HCT116 (cell line): ENCODE measurements at regions not wholly inside any gene's neighbourhood (a gene's known extent, or its start where the extent isn't known, plus 50 kb on each side); places are given as distances from the start of the nearest gene placed in this dataset.

Experiments used
- ATAC-seq: fragments of 200-7000 bp; cut with Tn5 transposase; 2 replicates; pipeline ENCODE4 v1.9.1; 2020; ENCODE audit warnings: mild to moderate bottlenecking, moderate library complexity
- BruUV-seq: library from RNA; stranded (reverse); fragments of 400-500 nt; replicated peaks from 2 replicates; lab custom pipeline; 2021; lab: Mats Ljungman, UMichigan
- CTCF ChIA-PET: fragments of 300-600 bp; sonication (Branson Sonifier 250); formaldehyde crosslinking; loops from one replicate; lab custom pipeline; 2021; ENCODE audit warnings: antibody characterized with exemption; lab: Charles Lee
- POLR2A ChIA-PET: fragments of 300-600, 350-600 bp; sonication (Branson Sonifier 250); formaldehyde crosslinking; loops from one replicate; lab custom pipeline; 2021; ENCODE audit warnings: antibody characterized with exemption; lab: Charles Lee
- RAD21 ChIA-PET, 2 experiments: fragments of 300-600 bp; sonication (Branson Sonifier 250); formaldehyde crosslinking; loops; one replicate each; lab custom pipeline; 2023; ENCODE audit warnings: low total read pairs in 2 of 2; ENCODE audit not compliant: uncharacterized antibody in 2 of 2, unreplicated experiment in 2 of 2, low non-redundant PET in 1 of 2; lab: Charles Lee
- DNase-seq: peaks from one replicate; pipeline ENCODE4 v3.0.0-alpha.2; 2010; ENCODE audit warnings: low read depth, low spot score
- H2AFZ ChIP-seq: fragments of 200-600 bp; shearing (Covaris generic), sonication (generic); 2 replicates; pipeline ENCODE4 v1.6.1; 2017; ENCODE audit warnings: low read depth, mixed run types, mixed read lengths, antibody characterized with exemption, low read length; ENCODE audit not compliant: poor library complexity, severe bottlenecking
- H3K27ac ChIP-seq: 2 replicates; pipeline ENCODE4 v1.5.1; 2012; ENCODE audit warnings: low read depth, low read length
- H3K27me3 ChIP-seq: fragments of 200-600 bp; sonication (generic); 2 replicates; pipeline ENCODE4 v1.6.1; 2016; ENCODE audit warnings: mixed run types, low read length, mixed read lengths; ENCODE audit not compliant: insufficient read depth
- H3K36me3 ChIP-seq, 2 experiments: fragments of 200-500 bp in 1 of 2; fragments of 200-600 bp in 1 of 2; sonication (Bioruptor generic) in 1 of 2; sonication (generic) in 1 of 2; 2 replicates each; pipeline versions ENCODE4 v1.5.1 to v1.6.1; 2014 to 2016; ENCODE audit warnings: low read length in 2 of 2, inconsistent platforms in 1 of 2, mixed read lengths in 1 of 2, mixed run types in 1 of 2; ENCODE audit not compliant: insufficient read depth in 2 of 2, control insufficient read depth in 1 of 2
- H3K4me1 ChIP-seq, 2 experiments: fragments of 200-600 bp in 1 of 2; sonication (generic) in 1 of 2; 2 replicates each; pipeline versions ENCODE4 v1.5.1 to v1.6.1; 2012 to 2017; ENCODE audit warnings: low read length in 2 of 2, inconsistent platforms in 1 of 2, mild to moderate bottlenecking in 1 of 2, mixed read lengths in 1 of 2, mixed run types in 1 of 2, moderate library complexity in 1 of 2; ENCODE audit not compliant: insufficient read depth in 2 of 2, control insufficient read depth in 1 of 2
- H3K4me2 ChIP-seq: fragments of 200-600 bp; sonication (generic); 2 replicates; pipeline ENCODE4 v1.6.1; 2017; ENCODE audit warnings: mixed run types, low read length, mixed read lengths
- H3K4me3 ChIP-seq, 2 experiments: fragments of 200-600 bp in 1 of 2; sonication (generic) in 1 of 2; replicated peaks in 1 of 2; 2 replicates each; pipeline ENCODE4 v1.5.1; 2011 to 2016; ENCODE audit warnings: low read length in 2 of 2, control low read depth in 1 of 2, low read depth in 1 of 2, mild to moderate bottlenecking in 1 of 2, mixed read lengths in 1 of 2, mixed run types in 1 of 2
- H3K79me2 ChIP-seq: fragments of 200-600 bp; sonication (generic); 2 replicates; pipeline ENCODE4 v1.6.1; 2017; ENCODE audit warnings: mild to moderate bottlenecking, mixed run types, low read length, moderate library complexity, mixed read lengths; ENCODE audit not compliant: insufficient read depth
- H3K9ac ChIP-seq: fragments of 200-600 bp; sonication (generic); 2 replicates; pipeline ENCODE4 v1.6.1; 2016; ENCODE audit warnings: low read length, mixed read lengths
- H3K9me2 ChIP-seq: fragments of 200-600 bp; sonication (generic), shearing (Covaris generic); 2 replicates; pipeline ENCODE4 v1.6.1; 2017; ENCODE audit warnings: mixed run types, mild to moderate bottlenecking, moderate library complexity; ENCODE audit not compliant: insufficient read depth
- H3K9me3 ChIP-seq, 2 experiments: fragments of 200-500 bp in 1 of 2; fragments of 200-600 bp in 1 of 2; sonication (Bioruptor generic) in 1 of 2; sonication (generic) in 1 of 2; 2 replicates each; pipeline ENCODE4 v1.6.1; 2014 to 2017; ENCODE audit warnings: low read length in 2 of 2, mixed read lengths in 2 of 2, inconsistent platforms in 1 of 2, low read depth in 1 of 2, mild to moderate bottlenecking in 1 of 2, mixed run types in 1 of 2, moderate library complexity in 1 of 2; ENCODE audit not compliant: control insufficient read depth in 1 of 2, insufficient read depth in 1 of 2
- H4K20me1 ChIP-seq: fragments of 200-600 bp; sonication (generic), shearing (Covaris generic); 2 replicates; pipeline ENCODE4 v1.6.1; 2017; ENCODE audit warnings: mixed run types, mild to moderate bottlenecking, moderate library complexity; ENCODE audit not compliant: insufficient read depth
- EGR1 ChIP-seq: IDR thresholded peaks from 2 replicates; pipeline ENCODE4 v1.6.1; 2012; ENCODE audit warnings: low read depth
- EZH2phosphoT487 ChIP-seq: fragments of 200-600 bp; IDR thresholded peaks from 2 replicates; pipeline ENCODE4 v1.6.1; 2018; ENCODE audit warnings: antibody characterized with exemption, borderline replicate concordance
- POLR2A ChIP-seq: IDR thresholded peaks from 2 replicates; pipeline ENCODE4 v1.7.0; 2011; ENCODE audit warnings: borderline replicate concordance; ENCODE audit not compliant: insufficient read depth, insufficient read length; ENCODE audit errors: extremely low read depth
- SP1 ChIP-seq: IDR thresholded peaks from 2 replicates; pipeline ENCODE4 v1.6.1; 2012; ENCODE audit warnings: low read depth
- SRF ChIP-seq: IDR thresholded peaks from 2 replicates; pipeline ENCODE4 v1.6.1; 2012; ENCODE audit warnings: low read depth
- intact Hi-C: fragments of 100-400 bp; cut with micrococcal nuclease; formaldehyde crosslinking; loops from 2 replicates; pipeline ENCODE4 v1.10.0; 2022
- TF ChIP-seq, protein P1 (sequence below): IDR thresholded peaks from 2 replicates; pipeline ENCODE4 v1.6.1; 2011; ENCODE audit warnings: mild to moderate bottlenecking, low read length, moderate library complexity; ENCODE audit not compliant: insufficient replicate concordance; ENCODE audit errors: extremely low read depth

DNA sequence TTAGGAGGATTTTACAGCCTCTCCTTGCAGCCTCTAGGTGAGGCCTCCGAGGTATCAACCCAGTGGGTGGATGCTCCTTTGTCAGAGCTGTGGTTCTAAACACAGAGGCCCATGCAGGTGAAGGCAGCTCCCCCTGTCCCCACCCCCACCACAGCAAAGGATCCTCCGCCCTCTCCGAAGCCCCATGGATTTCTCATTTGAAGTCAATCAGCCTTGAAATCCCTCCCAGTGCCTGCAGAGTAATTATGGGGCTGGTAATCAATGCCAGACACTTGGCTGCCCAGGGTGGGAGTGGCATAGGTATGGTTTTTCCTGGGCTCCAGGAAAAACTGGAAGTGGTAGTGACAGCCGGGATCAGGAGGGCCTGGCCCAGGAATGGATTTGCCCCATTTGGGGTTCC, 119.5 kb upstream of the CSF3R start (continued):
- TF ChIP-seq, protein P1, sequence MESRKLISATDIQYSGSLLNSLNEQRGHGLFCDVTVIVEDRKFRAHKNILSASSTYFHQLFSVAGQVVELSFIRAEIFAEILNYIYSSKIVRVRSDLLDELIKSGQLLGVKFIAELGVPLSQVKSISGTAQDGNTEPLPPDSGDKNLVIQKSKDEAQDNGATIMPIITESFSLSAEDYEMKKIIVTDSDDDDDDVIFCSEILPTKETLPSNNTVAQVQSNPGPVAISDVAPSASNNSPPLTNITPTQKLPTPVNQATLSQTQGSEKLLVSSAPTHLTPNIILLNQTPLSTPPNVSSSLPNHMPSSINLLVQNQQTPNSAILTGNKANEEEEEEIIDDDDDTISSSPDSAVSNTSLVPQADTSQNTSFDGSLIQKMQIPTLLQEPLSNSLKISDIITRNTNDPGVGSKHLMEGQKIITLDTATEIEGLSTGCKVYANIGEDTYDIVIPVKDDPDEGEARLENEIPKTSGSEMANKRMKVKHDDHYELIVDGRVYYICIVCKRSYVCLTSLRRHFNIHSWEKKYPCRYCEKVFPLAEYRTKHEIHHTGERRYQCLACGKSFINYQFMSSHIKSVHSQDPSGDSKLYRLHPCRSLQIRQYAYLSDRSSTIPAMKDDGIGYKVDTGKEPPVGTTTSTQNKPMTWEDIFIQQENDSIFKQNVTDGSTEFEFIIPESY: no peak
- no peak for TF ChIP-seq SRF

DNA sequence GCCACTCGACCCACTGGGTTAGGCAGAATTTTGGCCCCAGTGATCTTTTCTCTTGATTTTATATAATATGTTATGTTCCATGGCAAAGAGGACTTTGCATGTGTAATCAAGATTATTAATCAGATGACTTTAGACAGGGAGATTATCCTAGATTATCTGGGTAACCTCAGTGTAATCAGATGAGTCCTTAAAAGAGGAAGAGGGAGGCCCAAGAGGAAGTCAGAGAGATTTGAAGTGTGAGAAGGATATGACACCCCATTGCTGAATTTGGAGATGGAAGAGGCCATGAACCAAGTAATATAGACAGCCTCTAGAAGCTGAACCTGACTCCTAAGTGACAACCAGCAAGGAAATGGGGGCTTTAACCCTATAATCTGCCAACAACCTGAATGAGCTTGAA, 117.1 kb upstream of the CSF3R start:
- Histone ChIP-seq H3K9ac (no peak overlapping the region), H3K4me2 (no peak overlapping the region), H3K36me3 (no peaks in the 10 kb centered on the region), H3K9me2 (no peaks in the 10 kb centered on the region), H3K79me2 (no peaks in the 10 kb centered on the region), H3K27me3 (peaks cover 50% of the 10 kb centered on the region), H4K20me1 (no peaks in the 10 kb centered on the region), H3K4me3 (no peak overlapping the region), H3K9me3 (no peaks in the 10 kb centered on the region), H3K27ac (no peak overlapping the region), H3K4me1 (no peaks in the 10 kb centered on the region), H2AFZ (no peak overlapping the region)
- intact Hi-C loops: loop anchor here (10.0 kb wide), 1 partner anchor 835 kb away; no protein-coding TSS in a partner anchor
- RAD21 ChIA-PET: no interaction called here
- POLR2A ChIA-PET: no interaction called here
- BruUV-seq: no TSS peak
- no peak for ATAC-seq
- DNase-seq: no peak
- no peak for TF ChIP-seq EGR1
- CTCF ChIA-PET: no interaction called here

DNA sequence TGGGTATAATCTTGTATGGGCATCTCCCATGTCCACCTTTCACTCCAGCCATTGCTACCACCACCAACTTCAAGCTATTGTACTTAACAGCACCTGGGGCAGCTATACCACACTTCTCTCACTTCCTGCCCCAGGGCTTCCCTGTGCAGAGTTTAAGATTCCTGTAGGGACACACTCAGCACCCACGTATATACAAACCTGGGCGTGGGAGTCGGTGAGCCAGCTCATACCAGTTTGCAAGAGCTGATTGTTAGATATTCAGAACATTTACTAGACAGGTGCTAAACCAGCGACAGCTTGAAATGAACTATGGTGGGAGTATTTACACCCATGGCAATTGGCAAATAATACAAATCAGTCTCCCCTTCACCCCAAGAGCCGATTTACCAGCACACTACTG, 114.8 kb upstream of the CSF3R start:
- Histone ChIP-seq H4K20me1 (no peaks in the 10 kb centered on the region), H3K27me3 (peaks cover 45% of the 10 kb centered on the region), H3K4me2 (no peak overlapping the region), H3K4me1 (no peaks in the 10 kb centered on the region), H2AFZ (no peak overlapping the region), H3K4me3 (no peak overlapping the region), H3K9me2 (no peaks in the 10 kb centered on the region), H3K9ac (no peak overlapping the region), H3K36me3 (no peaks in the 10 kb centered on the region), H3K79me2 (no peaks in the 10 kb centered on the region), H3K9me3 (no peaks in the 10 kb centered on the region), H3K27ac (no peak overlapping the region)
- intact Hi-C loops: no loop called here
- no TSS peak for BruUV-seq
- ChIA-PET RAD21 (no interaction called here), POLR2A (no interaction called here), CTCF (no interaction called here)
- no peak for ATAC-seq
- no peak for DNase-seq
- no peak for TF ChIP-seq SRF
- TF ChIP-seq SP1: no peak
- no peak for TF ChIP-seq EGR1
- no peak for TF ChIP-seq EZH2phosphoT487
- TF ChIP-seq POLR2A: no peak
